HEK293 (cell line): ENCODE measurements at regions not wholly inside any gene's neighbourhood (a gene's known extent, or its start where the extent isn't known, plus 50 kb on each side); places are given as distances from the start of the nearest gene placed in this dataset.

Experiments
- CTCF ChIA-PET: fragments of 350-600 bp; formaldehyde crosslinking; extraction: SDS; loops from one replicate; lab custom pipeline; 2021; ENCODE audit warnings: antibody characterized with exemption; lab: Yijun Ruan, JAX
- POLR2A ChIA-PET: fragments of 300-600 bp; formaldehyde crosslinking; extraction: SDS; loops from one replicate; lab custom pipeline; 2020; ENCODE audit warnings: antibody characterized with exemption, inconsistent platforms; lab: Yijun Ruan, JAX
- H3K27ac ChIP-seq: fragments of 200-500 bp; sonication (Bioruptor generic); 2 replicates; pipeline ENCODE4 v1.5.1; 2014; ENCODE audit warnings: low read depth, low read length, control low read depth, inconsistent platforms; ENCODE audit errors: extremely low read depth
- H3K36me3 ChIP-seq, 2 experiments: fragments of 200-500 bp in 1 of 2; sonication (Bioruptor generic) in 1 of 2; 1 replicate in 1 of 2; 2 replicates in 1 of 2; pipeline ENCODE4 v1.5.1; 2014 to 2017; ENCODE audit warnings: inconsistent platforms in 2 of 2, low read length in 2 of 2; ENCODE audit not compliant: control insufficient read depth in 2 of 2, insufficient read depth in 1 of 2
- H3K4me1 ChIP-seq: fragments of 200-500 bp; sonication (Bioruptor generic); 2 replicates; pipeline ENCODE4 v1.5.1; 2014; ENCODE audit warnings: mild to moderate bottlenecking, low read length, inconsistent platforms; ENCODE audit not compliant: control insufficient read depth, insufficient read depth
- H3K4me3 ChIP-seq: 2 replicates; pipeline ENCODE4 v1.5.1; 2011; ENCODE audit warnings: low read depth, mild to moderate bottlenecking, control low read depth, low read length, moderate library complexity
- H3K9me3 ChIP-seq: fragments of 200-500 bp; sonication (Bioruptor generic); 2 replicates; pipeline ENCODE4 v1.5.1; 2014; ENCODE audit warnings: low read depth, low read length, inconsistent platforms; ENCODE audit not compliant: control insufficient read depth, insufficient read depth
- FEZF1 ChIP-seq: fragments of 450-650 bp; formaldehyde crosslinking; IDR thresholded peaks from 2 replicates; pipeline ENCODE4 v1.5.1; 2016; ENCODE audit warnings: missing biosample characterization, missing genetic modification characterization
- GLI4 ChIP-seq: fragments of 450-650 bp; formaldehyde crosslinking; IDR thresholded peaks from 2 replicates; pipeline ENCODE4 v1.5.1; 2016; ENCODE audit warnings: missing biosample characterization, missing genetic modification characterization
- SCRT2 ChIP-seq: fragments of 450-650 bp; formaldehyde crosslinking; IDR thresholded peaks from 2 replicates; pipeline ENCODE4 v1.5.1; 2016; ENCODE audit warnings: missing biosample characterization, missing genetic modification characterization
- SP2 ChIP-seq: fragments of 450-650 bp; formaldehyde crosslinking; IDR thresholded peaks from 2 replicates; pipeline ENCODE4 v1.5.1; 2016; ENCODE audit warnings: missing biosample characterization, missing genetic modification characterization
- SP3 ChIP-seq: fragments of 450-650 bp; formaldehyde crosslinking; IDR thresholded peaks from 2 replicates; pipeline ENCODE4 v1.5.1; 2016; ENCODE audit warnings: missing biosample characterization, missing genetic modification characterization
- TCF7L2 ChIP-seq: IDR thresholded peaks from 2 replicates; pipeline ENCODE4 v1.6.1; 2011; ENCODE audit warnings: low read depth, mild to moderate bottlenecking, inconsistent platforms, low read length, moderate library complexity, borderline replicate concordance
- YY1 ChIP-seq: fragments of 450-650 bp; formaldehyde crosslinking; IDR thresholded peaks from 2 replicates; pipeline ENCODE4 v1.5.1; 2018; ENCODE audit warnings: missing biosample characterization, missing genetic modification characterization
- ZFP3 ChIP-seq: fragments of 450-650 bp; formaldehyde crosslinking; IDR thresholded peaks from 2 replicates; pipeline ENCODE4 v1.5.1; 2016; ENCODE audit warnings: low read depth, missing biosample characterization, missing genetic modification characterization
- ZNF175 ChIP-seq: fragments of 450-650 bp; formaldehyde crosslinking; IDR thresholded peaks from 2 replicates; pipeline ENCODE4 v1.5.1; 2016; ENCODE audit warnings: missing biosample characterization, missing genetic modification characterization
- ZNF211 ChIP-seq: fragments of 450-650 bp; formaldehyde crosslinking; IDR thresholded peaks from 2 replicates; pipeline ENCODE4 v1.5.1; 2016; ENCODE audit warnings: low read depth, missing biosample characterization, missing genetic modification characterization
- ZNF23 ChIP-seq: fragments of 450-650 bp; formaldehyde crosslinking; IDR thresholded peaks from 2 replicates; pipeline ENCODE4 v1.5.1; 2016; ENCODE audit warnings: missing biosample characterization, missing genetic modification characterization, borderline replicate concordance
- ZNF266 ChIP-seq: fragments of 450-650 bp; formaldehyde crosslinking; IDR thresholded peaks from 2 replicates; pipeline ENCODE4 v1.5.1; 2016; ENCODE audit warnings: missing biosample characterization, missing genetic modification characterization, low read depth
- ZNF354C ChIP-seq: fragments of 450-650 bp; formaldehyde crosslinking; IDR thresholded peaks from 2 replicates; pipeline ENCODE4 v1.5.1; 2016; ENCODE audit warnings: missing biosample characterization, missing genetic modification characterization, low read depth, borderline replicate concordance
- ZNF416 ChIP-seq: fragments of 450-650 bp; formaldehyde crosslinking; IDR thresholded peaks from 2 replicates; pipeline ENCODE4 v1.5.1; 2016; ENCODE audit warnings: missing biosample characterization, missing genetic modification characterization
- ZNF530 ChIP-seq: fragments of 450-650 bp; formaldehyde crosslinking; IDR thresholded peaks from 2 replicates; pipeline ENCODE4 v1.5.1; 2016; ENCODE audit warnings: low read depth, missing biosample characterization, missing genetic modification characterization
- TF ChIP-seq, protein P1 (sequence below): fragments of 450-650 bp; formaldehyde crosslinking; IDR thresholded peaks from 2 replicates; pipeline ENCODE4 v1.5.1; 2016; ENCODE audit warnings: missing biosample characterization, missing genetic modification characterization, borderline replicate concordance
- TF ChIP-seq, protein P2 (sequence below): fragments of 450-650 bp; formaldehyde crosslinking; IDR thresholded peaks from 2 replicates; pipeline ENCODE4 v1.5.1; 2016; ENCODE audit warnings: missing biosample characterization, missing genetic modification characterization
- TF ChIP-seq, protein P3 (sequence below): fragments of 450-650 bp; formaldehyde crosslinking; IDR thresholded peaks from 2 replicates; pipeline ENCODE4 v1.5.1; 2016; ENCODE audit warnings: missing biosample characterization, missing genetic modification characterization
- TF ChIP-seq, protein P4 (sequence below): fragments of 450-650 bp; formaldehyde crosslinking; IDR thresholded peaks from 2 replicates; pipeline ENCODE4 v1.5.1; 2016; ENCODE audit warnings: missing biosample characterization, missing genetic modification characterization, low read depth
- TF ChIP-seq, protein P5 (sequence below): fragments of 450-650 bp; formaldehyde crosslinking; IDR thresholded peaks from 2 replicates; pipeline ENCODE4 v1.5.1; 2016; ENCODE audit warnings: missing biosample characterization, missing genetic modification characterization
- TF ChIP-seq, protein P6 (sequence below): fragments of 450-650 bp; IDR thresholded peaks from 2 replicates; pipeline ENCODE4 v1.5.1; 2018; ENCODE audit warnings: missing biosample characterization, missing genetic modification characterization

DNA sequence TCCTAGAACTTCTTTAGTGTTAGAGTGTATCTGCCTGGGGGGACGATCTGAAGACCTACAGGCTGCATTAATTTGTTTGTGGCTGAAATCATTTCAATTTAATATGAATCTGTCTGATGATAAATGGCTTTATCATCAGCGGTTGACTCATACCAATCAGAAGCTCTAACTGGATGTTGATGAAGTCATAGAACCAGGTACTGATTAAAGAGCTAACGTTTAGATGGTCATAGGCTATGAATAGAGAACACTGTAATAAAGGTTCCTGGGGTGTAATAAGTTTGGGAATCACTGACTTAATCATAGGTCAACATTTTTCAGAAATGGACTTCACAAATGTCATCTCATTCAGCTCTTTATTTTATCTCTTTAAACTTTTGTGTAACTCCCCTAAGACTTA is 329.9 kb downstream of the MSX2 start (continued):
- TF ChIP-seq, protein P1, sequence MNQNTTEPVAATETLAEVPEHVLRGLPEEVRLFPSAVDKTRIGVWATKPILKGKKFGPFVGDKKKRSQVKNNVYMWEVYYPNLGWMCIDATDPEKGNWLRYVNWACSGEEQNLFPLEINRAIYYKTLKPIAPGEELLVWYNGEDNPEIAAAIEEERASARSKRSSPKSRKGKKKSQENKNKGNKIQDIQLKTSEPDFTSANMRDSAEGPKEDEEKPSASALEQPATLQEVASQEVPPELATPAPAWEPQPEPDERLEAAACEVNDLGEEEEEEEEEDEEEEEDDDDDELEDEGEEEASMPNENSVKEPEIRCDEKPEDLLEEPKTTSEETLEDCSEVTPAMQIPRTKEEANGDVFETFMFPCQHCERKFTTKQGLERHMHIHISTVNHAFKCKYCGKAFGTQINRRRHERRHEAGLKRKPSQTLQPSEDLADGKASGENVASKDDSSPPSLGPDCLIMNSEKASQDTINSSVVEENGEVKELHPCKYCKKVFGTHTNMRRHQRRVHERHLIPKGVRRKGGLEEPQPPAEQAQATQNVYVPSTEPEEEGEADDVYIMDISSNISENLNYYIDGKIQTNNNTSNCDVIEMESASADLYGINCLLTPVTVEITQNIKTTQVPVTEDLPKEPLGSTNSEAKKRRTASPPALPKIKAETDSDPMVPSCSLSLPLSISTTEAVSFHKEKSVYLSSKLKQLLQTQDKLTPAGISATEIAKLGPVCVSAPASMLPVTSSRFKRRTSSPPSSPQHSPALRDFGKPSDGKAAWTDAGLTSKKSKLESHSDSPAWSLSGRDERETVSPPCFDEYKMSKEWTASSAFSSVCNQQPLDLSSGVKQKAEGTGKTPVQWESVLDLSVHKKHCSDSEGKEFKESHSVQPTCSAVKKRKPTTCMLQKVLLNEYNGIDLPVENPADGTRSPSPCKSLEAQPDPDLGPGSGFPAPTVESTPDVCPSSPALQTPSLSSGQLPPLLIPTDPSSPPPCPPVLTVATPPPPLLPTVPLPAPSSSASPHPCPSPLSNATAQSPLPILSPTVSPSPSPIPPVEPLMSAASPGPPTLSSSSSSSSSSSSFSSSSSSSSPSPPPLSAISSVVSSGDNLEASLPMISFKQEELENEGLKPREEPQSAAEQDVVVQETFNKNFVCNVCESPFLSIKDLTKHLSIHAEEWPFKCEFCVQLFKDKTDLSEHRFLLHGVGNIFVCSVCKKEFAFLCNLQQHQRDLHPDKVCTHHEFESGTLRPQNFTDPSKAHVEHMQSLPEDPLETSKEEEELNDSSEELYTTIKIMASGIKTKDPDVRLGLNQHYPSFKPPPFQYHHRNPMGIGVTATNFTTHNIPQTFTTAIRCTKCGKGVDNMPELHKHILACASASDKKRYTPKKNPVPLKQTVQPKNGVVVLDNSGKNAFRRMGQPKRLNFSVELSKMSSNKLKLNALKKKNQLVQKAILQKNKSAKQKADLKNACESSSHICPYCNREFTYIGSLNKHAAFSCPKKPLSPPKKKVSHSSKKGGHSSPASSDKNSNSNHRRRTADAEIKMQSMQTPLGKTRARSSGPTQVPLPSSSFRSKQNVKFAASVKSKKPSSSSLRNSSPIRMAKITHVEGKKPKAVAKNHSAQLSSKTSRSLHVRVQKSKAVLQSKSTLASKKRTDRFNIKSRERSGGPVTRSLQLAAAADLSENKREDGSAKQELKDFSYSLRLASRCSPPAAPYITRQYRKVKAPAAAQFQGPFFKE (tag by site-specific recombination): no peak
- TF ChIP-seq, all 188 proteins: peak for 0

DNA sequence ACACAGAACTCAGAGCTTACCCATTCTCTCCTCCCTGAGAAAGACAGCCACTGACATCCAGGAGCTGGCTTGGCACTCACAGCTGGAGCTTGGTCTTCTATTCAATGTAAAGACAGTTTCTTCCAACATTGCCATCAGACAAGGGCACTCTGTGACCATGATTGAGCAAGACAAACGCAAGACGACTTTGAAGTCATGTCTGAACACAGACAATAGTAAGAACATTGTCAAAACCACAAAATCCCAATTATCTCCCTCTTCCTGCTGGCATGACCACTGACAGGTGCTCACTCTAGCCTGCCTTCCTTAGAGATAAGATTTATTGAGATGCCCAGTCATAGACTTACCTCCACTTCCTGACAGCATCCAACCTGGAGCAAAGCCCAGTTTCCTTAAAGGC is 328.0 kb downstream of the MSX2 start:
- Histone ChIP-seq H3K27ac (no peak overlapping the region), H3K9me3 (no peaks in the 10 kb centered on the region), H3K36me3 (no peaks in the 10 kb centered on the region), H3K4me3 (no peak overlapping the region), H3K4me1 (no peaks in the 10 kb centered on the region)
- TF ChIP-seq SCRT2 (tag by site-specific recombination) (no peak), ZNF175 (tag by site-specific recombination) (no peak), ZNF211 (tag by site-specific recombination) (no peak), GLI4 (tag by site-specific recombination) (no peak), YY1 (tag by site-specific recombination) (no peak), TCF7L2 (no peak), SP3 (tag by site-specific recombination) (no peak), ZNF266 (tag by site-specific recombination) (no peak)
- TF ChIP-seq, protein P2, sequence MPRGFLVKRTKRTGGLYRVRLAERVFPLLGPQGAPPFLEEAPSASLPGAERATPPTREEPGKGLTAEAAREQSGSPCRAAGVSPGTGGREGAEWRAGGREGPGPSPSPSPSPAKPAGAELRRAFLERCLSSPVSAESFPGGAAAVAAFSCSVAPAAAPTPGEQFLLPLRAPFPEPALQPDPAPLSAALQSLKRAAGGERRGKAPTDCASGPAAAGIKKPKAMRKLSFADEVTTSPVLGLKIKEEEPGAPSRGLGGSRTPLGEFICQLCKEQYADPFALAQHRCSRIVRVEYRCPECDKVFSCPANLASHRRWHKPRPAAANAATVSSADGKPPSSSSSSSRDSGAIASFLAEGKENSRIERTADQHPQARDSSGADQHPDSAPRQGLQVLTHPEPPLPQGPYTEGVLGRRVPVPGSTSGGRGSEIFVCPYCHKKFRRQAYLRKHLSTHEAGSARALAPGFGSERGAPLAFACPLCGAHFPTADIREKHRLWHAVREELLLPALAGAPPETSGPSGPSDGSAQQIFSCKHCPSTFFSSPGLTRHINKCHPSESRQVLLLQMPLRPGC (tag by site-specific recombination): no peak
- TF ChIP-seq, protein P3, sequence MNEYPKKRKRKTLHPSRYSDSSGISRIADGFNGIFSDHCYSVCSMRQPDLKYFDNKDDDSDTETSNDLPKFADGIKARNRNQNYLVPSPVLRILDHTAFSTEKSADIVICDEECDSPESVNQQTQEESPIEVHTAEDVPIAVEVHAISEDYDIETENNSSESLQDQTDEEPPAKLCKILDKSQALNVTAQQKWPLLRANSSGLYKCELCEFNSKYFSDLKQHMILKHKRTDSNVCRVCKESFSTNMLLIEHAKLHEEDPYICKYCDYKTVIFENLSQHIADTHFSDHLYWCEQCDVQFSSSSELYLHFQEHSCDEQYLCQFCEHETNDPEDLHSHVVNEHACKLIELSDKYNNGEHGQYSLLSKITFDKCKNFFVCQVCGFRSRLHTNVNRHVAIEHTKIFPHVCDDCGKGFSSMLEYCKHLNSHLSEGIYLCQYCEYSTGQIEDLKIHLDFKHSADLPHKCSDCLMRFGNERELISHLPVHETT (tag by site-specific recombination): no peak
- POLR2A ChIA-PET: no interaction called here
- CTCF ChIA-PET: interaction anchor here (0.6 kb wide), 1 partner anchor 328 kb away, joined by 4 read pairs; no protein-coding TSS in a partner anchor

DNA sequence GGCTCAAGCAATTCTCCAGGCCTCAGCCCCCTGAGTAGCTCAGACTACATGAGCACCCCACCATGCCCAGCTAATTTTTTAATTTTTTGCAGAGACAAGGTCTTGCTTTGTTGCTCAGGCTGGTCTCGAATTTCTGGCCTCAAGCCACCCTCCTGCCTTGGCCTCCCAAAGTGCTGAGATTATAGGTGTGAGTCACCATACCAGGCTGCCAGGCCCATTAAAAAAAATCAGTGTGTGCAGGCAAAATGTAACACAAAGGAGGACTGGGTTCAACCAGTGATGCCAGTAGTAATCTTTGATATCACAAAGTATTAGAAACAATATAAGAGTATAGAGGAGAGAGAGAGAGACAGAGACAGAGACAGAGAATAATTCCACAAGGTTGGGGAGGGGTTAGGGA is 322.7 kb downstream of the MSX2 start:
- ChIA-PET POLR2A (no interaction called here), CTCF (interaction anchor here (1.6 kb wide), 1 partner anchor 397 kb away, joined by 4 read pairs; the partner anchor contains the start of gene DRD1)
- TF ChIP-seq SP2 (tag by site-specific recombination) (no peak), ZNF23 (no peak), FEZF1 (tag by site-specific recombination) (no peak), ZFP3 (tag by site-specific recombination) (no peak), ZNF416 (no peak), ZNF354C (no peak), ZNF530 (no peak)
- TF ChIP-seq, protein P4, sequence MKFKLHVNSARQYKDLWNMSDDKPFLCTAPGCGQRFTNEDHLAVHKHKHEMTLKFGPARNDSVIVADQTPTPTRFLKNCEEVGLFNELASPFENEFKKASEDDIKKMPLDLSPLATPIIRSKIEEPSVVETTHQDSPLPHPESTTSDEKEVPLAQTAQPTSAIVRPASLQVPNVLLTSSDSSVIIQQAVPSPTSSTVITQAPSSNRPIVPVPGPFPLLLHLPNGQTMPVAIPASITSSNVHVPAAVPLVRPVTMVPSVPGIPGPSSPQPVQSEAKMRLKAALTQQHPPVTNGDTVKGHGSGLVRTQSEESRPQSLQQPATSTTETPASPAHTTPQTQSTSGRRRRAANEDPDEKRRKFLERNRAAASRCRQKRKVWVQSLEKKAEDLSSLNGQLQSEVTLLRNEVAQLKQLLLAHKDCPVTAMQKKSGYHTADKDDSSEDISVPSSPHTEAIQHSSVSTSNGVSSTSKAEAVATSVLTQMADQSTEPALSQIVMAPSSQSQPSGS (tag by site-specific recombination): no peak
- TF ChIP-seq, protein P5, sequence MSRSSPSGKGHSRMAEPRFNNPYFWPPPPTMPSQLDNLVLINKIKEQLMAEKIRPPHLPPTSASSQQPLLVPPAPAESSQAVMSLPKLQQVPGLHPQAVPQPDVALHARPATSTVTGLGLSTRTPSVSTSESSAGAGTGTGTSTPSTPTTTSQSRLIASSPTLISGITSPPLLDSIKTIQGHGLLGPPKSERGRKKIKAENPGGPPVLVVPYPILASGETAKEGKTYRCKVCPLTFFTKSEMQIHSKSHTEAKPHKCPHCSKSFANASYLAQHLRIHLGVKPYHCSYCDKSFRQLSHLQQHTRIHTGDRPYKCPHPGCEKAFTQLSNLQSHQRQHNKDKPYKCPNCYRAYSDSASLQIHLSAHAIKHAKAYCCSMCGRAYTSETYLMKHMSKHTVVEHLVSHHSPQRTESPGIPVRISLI: peak; percentile 51; the same call in 1 of the 2 replicates
- TF ChIP-seq, protein P6, sequence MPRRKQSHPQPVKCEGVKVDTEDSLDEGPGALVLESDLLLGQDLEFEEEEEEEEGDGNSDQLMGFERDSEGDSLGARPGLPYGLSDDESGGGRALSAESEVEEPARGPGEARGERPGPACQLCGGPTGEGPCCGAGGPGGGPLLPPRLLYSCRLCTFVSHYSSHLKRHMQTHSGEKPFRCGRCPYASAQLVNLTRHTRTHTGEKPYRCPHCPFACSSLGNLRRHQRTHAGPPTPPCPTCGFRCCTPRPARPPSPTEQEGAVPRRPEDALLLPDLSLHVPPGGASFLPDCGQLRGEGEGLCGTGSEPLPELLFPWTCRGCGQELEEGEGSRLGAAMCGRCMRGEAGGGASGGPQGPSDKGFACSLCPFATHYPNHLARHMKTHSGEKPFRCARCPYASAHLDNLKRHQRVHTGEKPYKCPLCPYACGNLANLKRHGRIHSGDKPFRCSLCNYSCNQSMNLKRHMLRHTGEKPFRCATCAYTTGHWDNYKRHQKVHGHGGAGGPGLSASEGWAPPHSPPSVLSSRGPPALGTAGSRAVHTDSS (tag by site-specific recombination): no peak

More for the DNA sequence above, 322.7 kb downstream of the MSX2 start:
- Histone ChIP-seq H3K27ac (no peak overlapping the region), H3K4me1 (no peaks in the 10 kb centered on the region), H3K9me3 (no peaks in the 10 kb centered on the region), H3K4me3 (no peak overlapping the region), H3K36me3 (no peaks in the 10 kb centered on the region)
